GM18868 (cell line): ENCODE measurements at regions not wholly inside any gene's neighbourhood (a gene's known extent, or its start where the extent isn't known, plus 50 kb on each side); places are given as distances from the start of the nearest gene placed in this dataset.
"Not testable (repeated sequence)": the region's sequence is repeated elsewhere in the genome, so short reads cannot be mapped to it uniquely, and the experiment has no call there.

Source experiments
- ATAC-seq: cut with Tn5 transposase; IDR thresholded peaks from one replicate; pipeline ENCODE4 v1.9.1; 2021; ENCODE audit warnings: mild to moderate bottlenecking, moderate library complexity; ENCODE audit not compliant: unreplicated experiment

- no peak for ATAC-seq
Measured at GRCh38 chr3:193800138-193801043, 207.4 kb downstream of the OPA1 start.

GRCh38 chr3:193801097-193801496 is 208.1 kb downstream of the OPA1 start:
- ATAC-seq, result no peak

- ATAC-seq, result no peak
Measured at GRCh38 chr3:193803288-193803687, 210.3 kb downstream of the OPA1 start.

GRCh38 chr3:193805448-193805847 is 212.4 kb downstream of the OPA1 start:
- ATAC-seq, result no peak

GRCh38 chr3:193808317-193808716 is 215.3 kb downstream of the OPA1 start:
- no peak for ATAC-seq

GRCh38 chr3:193809106-193809505 is 216.1 kb downstream of the OPA1 start:
- ATAC-seq, result no peak

GRCh38 chr3:193812078-193812725 is 219.2 kb downstream of the OPA1 start:
- no peak for ATAC-seq

GRCh38 chr3:193812791-193813500 is 219.9 kb downstream of the OPA1 start:
- ATAC-seq, result no peak

GRCh38 chr3:193813501-193813830 is 220.5 kb downstream of the OPA1 start:
- ATAC-seq, result no peak

GRCh38 chr3:193814166-193814892 is 221.3 kb downstream of the OPA1 start:
- ATAC-seq, result no peak

GRCh38 chr3:193815246-193816027 is 222.4 kb downstream of the OPA1 start:
- no peak for ATAC-seq

- ATAC-seq, result no peak
Measured at GRCh38 chr3:193816028-193816395, 223.0 kb downstream of the OPA1 start.

GRCh38 chr3:193816656-193817311 is 223.8 kb downstream of the OPA1 start:
- ATAC-seq, result no peak

- no peak for ATAC-seq
Measured at GRCh38 chr3:193819117-193820010, 226.4 kb downstream of the OPA1 start.

GRCh38 chr3:193821151-193821668 is 228.2 kb downstream of the OPA1 start:
- no peak for ATAC-seq

GRCh38 chr3:193822492-193823212 is 229.6 kb downstream of the OPA1 start:
- ATAC-seq, result no peak

GRCh38 chr3:193823213-193823605 is 230.2 kb downstream of the OPA1 start:
- not testable (repeated sequence) for ATAC-seq

GRCh38 chr3:193824365-193824764 is 231.4 kb downstream of the OPA1 start:
- ATAC-seq, result no peak
